NCI-H2171 (cell line): ENCODE measurements at regions not wholly inside any gene's neighbourhood (a gene's known extent, or its start where the extent isn't known, plus 50 kb on each side); places are given as distances from the start of the nearest gene placed in this dataset.
"Not testable (repeated sequence)": the region's sequence is repeated elsewhere in the genome, so short reads cannot be mapped to it uniquely, and the experiment has no call there.

Experiments used
- DNase-seq: peaks from one replicate; lab custom pipeline; 2025; lab: John Stamatoyannopoulos, UW

GRCh38 chr14:25868521-25869314, 729.1 kb downstream of the NOVA1 start:
- no peak for DNase-seq

- DNase-seq, result no peak
Observed at GRCh38 chr14:25861406-25861805, 736.4 kb downstream of the NOVA1 start.

GRCh38 chr14:25848601-25849000, 749.2 kb downstream of the NOVA1 start:
- no peak for DNase-seq

- DNase-seq, result no peak
Observed at GRCh38 chr14:25846246-25846645, 751.6 kb downstream of the NOVA1 start.

DNA sequence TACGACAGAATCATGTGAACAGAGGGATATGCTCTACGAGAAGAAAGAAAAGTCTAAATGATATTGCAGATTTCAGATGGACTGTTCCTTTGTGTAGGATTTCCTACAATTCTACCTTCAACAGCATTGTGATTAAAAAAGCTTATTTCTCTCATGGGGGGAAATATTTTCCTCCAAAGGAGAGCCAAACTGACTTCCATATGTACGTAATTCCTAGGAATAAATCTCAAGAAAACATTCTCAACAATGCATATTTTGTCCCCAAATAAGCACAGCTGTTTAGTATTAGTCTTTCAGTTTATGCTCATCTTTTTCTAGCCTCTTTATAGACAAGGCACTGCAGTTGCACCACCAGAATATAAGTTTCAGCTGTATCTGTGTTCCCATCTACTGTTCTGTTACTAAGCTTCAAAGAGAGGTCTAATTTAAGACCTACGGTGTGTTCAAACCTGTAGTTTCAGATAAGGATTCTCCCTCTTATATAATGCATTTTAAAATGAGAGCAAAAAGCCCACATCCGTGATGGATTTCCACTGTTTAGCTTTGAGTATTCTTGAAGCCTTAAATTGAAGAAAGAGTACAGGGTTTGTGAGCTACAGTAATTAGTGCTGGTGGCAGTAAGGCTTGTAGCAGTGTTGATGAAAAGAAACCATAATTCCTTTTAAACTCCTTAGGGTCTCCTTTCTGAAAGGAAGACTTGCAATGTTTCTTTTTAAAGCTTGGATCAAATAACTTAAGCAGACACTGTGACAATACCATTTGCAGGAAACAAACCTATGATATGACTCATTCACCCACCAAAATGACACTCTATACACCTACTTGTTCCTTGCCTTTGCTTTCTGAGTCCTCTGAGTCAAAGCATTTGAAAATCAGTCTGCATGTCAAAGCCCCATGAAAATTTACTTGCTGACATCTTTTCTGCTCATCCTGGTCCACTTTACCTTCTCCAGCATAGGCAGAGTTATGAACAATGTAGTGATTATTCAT, 754.1 kb downstream of the NOVA1 start:
- DNase-seq, result no peak

GRCh38 chr14:25841226-25841625, 756.6 kb downstream of the NOVA1 start:
- no peak for DNase-seq

GRCh38 chr14:25837551-25837965, 760.3 kb downstream of the NOVA1 start:
- no peak for DNase-seq

DNA sequence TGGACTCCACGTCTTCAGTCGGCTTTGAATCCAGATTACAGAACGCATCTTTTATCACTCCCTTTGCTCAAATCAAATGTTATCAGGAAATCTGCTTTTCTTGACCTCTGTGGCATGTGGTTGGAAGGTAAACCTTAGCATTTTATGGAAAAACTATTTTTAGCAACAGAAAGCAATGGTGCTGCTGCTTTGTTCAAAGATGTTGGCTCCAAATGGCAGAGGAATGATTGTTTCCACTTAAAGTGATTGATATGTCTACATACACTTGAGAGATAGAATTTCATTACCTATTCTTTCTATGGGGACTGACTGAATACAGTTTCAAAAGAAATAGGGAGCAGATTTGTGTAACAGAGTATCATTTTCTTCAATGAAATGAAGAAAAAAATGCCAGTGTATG, 761.2 kb downstream of the NOVA1 start:
- no peak for DNase-seq

GRCh38 chr14:25833341-25834126, 764.3 kb downstream of the NOVA1 start:
- peak; percentile 16 for DNase-seq

GRCh38 chr14:25832585-25832984, 765.2 kb downstream of the NOVA1 start:
- DNase-seq, result no peak

DNA sequence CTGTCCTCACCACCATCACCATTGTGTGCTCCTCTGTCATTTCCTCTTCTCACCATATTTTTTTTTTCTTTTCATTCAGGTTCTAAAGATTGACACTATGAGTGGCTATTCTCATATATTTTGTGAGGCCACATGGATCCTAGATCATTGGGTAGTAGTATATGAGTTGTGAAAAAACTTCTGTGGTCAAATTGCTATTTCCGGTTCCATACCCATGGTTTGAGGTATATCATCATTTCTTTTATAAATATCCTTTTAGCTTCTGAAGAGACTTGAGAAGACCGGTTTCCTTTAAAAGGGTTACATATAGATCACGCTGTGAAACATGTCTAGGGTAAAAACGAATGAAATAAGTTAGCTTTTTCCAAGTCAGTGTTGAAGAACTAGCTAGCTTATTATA, 769.3 kb downstream of the NOVA1 start:
- DNase-seq, result no peak

- DNase-seq, result no peak
Observed at GRCh38 chr14:25826105-25826504, 771.7 kb downstream of the NOVA1 start.

- no peak for DNase-seq
Observed at GRCh38 chr14:25820368-25820767, 770.4 kb upstream of the STXBP6 start.

- DNase-seq, result not testable (repeated sequence)
Observed at GRCh38 chr14:25814622-25815021, 764.7 kb upstream of the STXBP6 start.

DNA sequence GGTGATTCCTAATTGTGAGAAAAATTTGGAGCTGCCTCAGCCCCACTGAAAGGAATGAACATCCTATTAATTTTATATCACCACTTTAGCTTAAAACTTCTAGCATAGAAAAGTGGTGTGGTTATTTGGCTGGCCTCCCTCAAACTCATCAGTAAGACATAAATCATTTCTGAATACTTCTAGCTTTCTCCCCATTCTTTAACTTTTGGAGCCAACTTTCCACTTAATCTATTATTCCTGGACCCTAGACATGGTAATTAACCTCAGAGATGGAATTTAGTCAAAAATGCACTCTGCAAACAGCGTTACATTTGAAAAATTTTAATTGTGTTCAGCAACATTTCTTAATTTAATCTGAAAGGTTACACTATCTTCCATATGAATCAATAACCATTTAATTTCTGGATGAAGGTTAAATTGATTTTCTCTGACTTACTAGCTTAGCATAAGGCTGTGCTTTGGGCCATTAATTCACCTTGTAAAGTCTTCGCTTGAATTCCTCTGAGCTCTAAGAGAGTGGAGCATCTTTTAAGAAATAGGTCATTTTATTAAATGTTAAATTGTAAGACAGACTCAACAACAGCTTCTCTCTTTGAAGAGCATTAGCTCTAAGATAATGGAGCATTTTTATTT, 753.6 kb upstream of the STXBP6 start:
- no peak for DNase-seq

GRCh38 chr14:25800841-25801240, 750.9 kb upstream of the STXBP6 start:
- DNase-seq, result no peak

- no peak for DNase-seq
Observed at GRCh38 chr14:25788252-25788651, 738.3 kb upstream of the STXBP6 start.

- no peak for DNase-seq
Observed at GRCh38 chr14:25765909-25766308, 716.0 kb upstream of the STXBP6 start.

- no peak for DNase-seq
Observed at GRCh38 chr14:25759920-25760655, 710.1 kb upstream of the STXBP6 start.

DNA sequence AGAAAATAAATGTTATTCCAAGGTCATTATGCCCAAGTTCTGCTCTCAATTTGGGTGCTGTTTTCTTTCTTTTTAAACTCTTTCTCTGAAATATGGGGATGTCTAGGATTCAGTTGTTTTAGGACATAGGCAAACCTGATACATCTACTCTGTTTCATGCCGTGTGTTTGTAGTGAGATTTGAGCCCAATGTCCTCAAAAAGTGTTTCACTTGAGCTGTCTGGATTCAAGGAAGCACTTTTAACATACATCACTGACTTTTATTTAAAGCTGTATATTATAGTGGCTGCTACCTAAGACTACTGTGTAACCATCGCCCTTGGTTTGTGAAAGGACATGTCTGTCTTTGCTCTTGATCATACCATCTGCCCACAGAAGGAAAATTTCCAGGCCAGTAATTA, 709.3 kb upstream of the STXBP6 start:
- no peak for DNase-seq

GRCh38 chr14:25757364-25757763, 707.4 kb upstream of the STXBP6 start:
- no peak for DNase-seq
